Activated CD4-positive, alpha-beta T cell treated with anti-CD3 and anti-CD28 coated beads for 48 hours (primary cell): ENCODE measurements at regions not wholly inside any gene's neighbourhood (a gene's known extent, or its start where the extent isn't known, plus 50 kb on each side); places are given as distances from the start of the nearest gene placed in this dataset.

Source experiments
- DNase-seq: peaks from one replicate; pipeline ENCODE4 v3.0.0-alpha.2; 2020

GRCh38 chr21:35352066-35352770 lies 303.1 kb upstream of the RUNX1 start:
- DNase-seq, result no peak

- no peak for DNase-seq
Observed at GRCh38 chr21:35351434-35351833, 302.3 kb upstream of the RUNX1 start.

GRCh38 chr21:35350965-35351364 lies 301.9 kb upstream of the RUNX1 start:
- DNase-seq, result no peak

- no peak for DNase-seq
Observed at GRCh38 chr21:35349376-35350080, 300.4 kb upstream of the RUNX1 start.

- no peak for DNase-seq
Observed at GRCh38 chr21:35348686-35349085, 299.6 kb upstream of the RUNX1 start.

- DNase-seq, result no peak
Observed at GRCh38 chr21:35346697-35347096, 297.6 kb upstream of the RUNX1 start.

- no peak for DNase-seq
Observed at GRCh38 chr21:35345954-35346353, 296.9 kb upstream of the RUNX1 start.

GRCh38 chr21:35344582-35344981 lies 295.5 kb upstream of the RUNX1 start:
- no peak for DNase-seq

GRCh38 chr21:35343046-35343819 lies 294.1 kb upstream of the RUNX1 start:
- DNase-seq, result peak; percentile 27

GRCh38 chr21:35342440-35342839 lies 293.3 kb upstream of the RUNX1 start:
- peak; percentile 62 for DNase-seq

GRCh38 chr21:35340273-35340672 lies 291.2 kb upstream of the RUNX1 start:
- no peak for DNase-seq

GRCh38 chr21:35338881-35339632 lies 290.0 kb upstream of the RUNX1 start:
- no peak for DNase-seq

- no peak for DNase-seq
Observed at GRCh38 chr21:35338281-35338680, 289.2 kb upstream of the RUNX1 start.

- DNase-seq, result no peak
Observed at GRCh38 chr21:35337573-35337972, 288.5 kb upstream of the RUNX1 start.

GRCh38 chr21:35336534-35336933 lies 287.4 kb upstream of the RUNX1 start:
- DNase-seq, result peak; percentile 44

- DNase-seq, result peak; percentile 59
Observed at GRCh38 chr21:35335951-35336446, 286.9 kb upstream of the RUNX1 start.

- no peak for DNase-seq
Observed at GRCh38 chr21:35333831-35334618, 284.9 kb upstream of the RUNX1 start.

- DNase-seq, result no peak
Observed at GRCh38 chr21:35332841-35333426, 283.8 kb upstream of the RUNX1 start.

GRCh38 chr21:35329940-35330660 lies 281.0 kb upstream of the RUNX1 start:
- DNase-seq, result no peak

GRCh38 chr21:35328856-35329455 lies 279.9 kb upstream of the RUNX1 start:
- no peak for DNase-seq
